ENCODE measurements at regions not wholly inside any gene's neighbourhood (a gene's known extent, or its start where the extent isn't known, plus 50 kb on each side); places are given as distances from the start of the nearest gene placed in this dataset.

- no peak for TF ChIP-seq CTCF (IDR thresholded peaks at IDR 0.05)
- TF ChIP-seq POLR2A (IDR thresholded peaks at IDR 0.05): no peak
Observed at GRCh38 chr16:5187402-5187952, 89.9 kb upstream of the EEF2KMT start.

All from heart left ventricle (tissue), 13 donors.